CD14-positive monocyte (primary cell): ENCODE measurements at regions not wholly inside any gene's neighbourhood (a gene's known extent, or its start where the extent isn't known, plus 50 kb on each side); places are given as distances from the start of the nearest gene placed in this dataset.

Experiments used
- DNase-seq, 3 donors: peaks; one replicate each; pipeline ENCODE4 v3.0.0-alpha.2; 2011 to 2022
- H2AFZ ChIP-seq: 2 replicates; pipeline ENCODE4 v1.6.0; 2012; ENCODE audit warnings: mild to moderate bottlenecking, low read depth, low read length, inconsistent platforms; ENCODE audit not compliant: insufficient read depth, poor library complexity, severe bottlenecking
- H3K27ac ChIP-seq, 2 donors: 1 replicate in 1 of 2; 2 replicates in 1 of 2; pipeline ENCODE4 v1.5.1; 2012 to 2013; ENCODE audit warnings: low read length in 2 of 2, control low read depth in 1 of 2, inconsistent platforms in 1 of 2, low read depth in 1 of 2, mild to moderate bottlenecking in 1 of 2
- H3K27me3 ChIP-seq, 2 donors: one replicate each; pipeline versions ENCODE4 v1.6.0 to v1.6.1; 2011 to 2013; ENCODE audit warnings: low read length in 2 of 2; ENCODE audit not compliant: control insufficient read depth in 2 of 2, insufficient read depth in 2 of 2
- H3K36me3 ChIP-seq, 2 donors: replicated peaks in 1 of 2; 1 replicate in 1 of 2; 2 replicates in 1 of 2; pipeline versions ENCODE4 v1.5.1 to v1.6.1; 2012 to 2013; ENCODE audit warnings: low read length in 2 of 2, control low read depth in 1 of 2, inconsistent platforms in 1 of 2, mild to moderate bottlenecking in 1 of 2; ENCODE audit not compliant: insufficient read depth in 2 of 2, control insufficient read depth in 1 of 2
- H3K4me1 ChIP-seq, 2 donors: 1 replicate in 1 of 2; 2 replicates in 1 of 2; pipeline versions ENCODE4 v1.5.1 to v1.6.1; 2012 to 2013; ENCODE audit warnings: low read length in 2 of 2, control low read depth in 1 of 2, inconsistent platforms in 1 of 2, mild to moderate bottlenecking in 1 of 2, moderate library complexity in 1 of 2; ENCODE audit not compliant: insufficient read depth in 2 of 2, control insufficient read depth in 1 of 2
- H3K4me2 ChIP-seq: replicated peaks from 2 replicates; pipeline ENCODE3; 2012; ENCODE audit warnings: low read length, moderate library complexity, mild to moderate bottlenecking; ENCODE audit not compliant: poor library complexity, severe bottlenecking; ENCODE audit errors: extremely low read depth
- H3K4me3 ChIP-seq, 3 experiments: fragments of 200-600 bp in 1 of 3; sonication (generic) in 1 of 3; replicated peaks in 1 of 3; 1 replicate in 2 of 3; 2 replicates in 1 of 3; pipeline ENCODE4 v1.5.1; 2011 to 2013; ENCODE audit warnings: low read length in 3 of 3, mild to moderate bottlenecking in 3 of 3, control low read depth in 2 of 3, low read depth in 2 of 3, inconsistent platforms in 1 of 3, moderate library complexity in 1 of 3
- H3K79me2 ChIP-seq: 2 replicates; pipeline ENCODE4 v1.6.0; 2012; ENCODE audit warnings: mild to moderate bottlenecking, control low read depth, inconsistent platforms, low read length, moderate library complexity; ENCODE audit not compliant: insufficient read depth
- H3K9ac ChIP-seq: 2 replicates; pipeline ENCODE4 v1.6.0; 2017; ENCODE audit warnings: low read length, mild to moderate bottlenecking; ENCODE audit not compliant: insufficient read depth, poor library complexity, severe bottlenecking
- H3K9me3 ChIP-seq, 2 donors: replicated peaks in 1 of 2; 1 replicate in 1 of 2; 2 replicates in 1 of 2; pipeline versions ENCODE4 v1.5.1 to v1.6.1; 2012 to 2013; ENCODE audit warnings: low read length in 2 of 2, control low read depth in 1 of 2; ENCODE audit not compliant: control insufficient read depth in 1 of 2, insufficient read depth in 1 of 2
- H4K20me1 ChIP-seq: 2 replicates; pipeline ENCODE4 v1.6.0; 2012; ENCODE audit warnings: mild to moderate bottlenecking, low read length, control low read depth, moderate library complexity; ENCODE audit not compliant: insufficient read depth
- H3K27ac Mint-ChIP-seq, 7 donors: one replicate each; pipeline ENCODE4 v1.8.0; 2020; ENCODE audit warnings: mild to moderate bottlenecking in 7 of 7, mixed read lengths in 7 of 7, moderate library complexity in 6 of 7, inconsistent platforms in 2 of 7
- H3K27me3 Mint-ChIP-seq, 3 donors: one replicate each; pipeline ENCODE4 v1.8.0; 2021 to 2022; ENCODE audit warnings: low read depth in 3 of 3, mild to moderate bottlenecking in 3 of 3, mixed read lengths in 3 of 3, moderate library complexity in 3 of 3, inconsistent platforms in 1 of 3
- H3K36me3 Mint-ChIP-seq, 2 donors: one replicate each; pipeline ENCODE4 v1.8.0; 2020; ENCODE audit warnings: mixed read lengths in 2 of 2, inconsistent platforms in 1 of 2, mild to moderate bottlenecking in 1 of 2
- H3K4me1 Mint-ChIP-seq: one replicate; pipeline ENCODE4 v1.8.0; 2020; ENCODE audit warnings: mild to moderate bottlenecking, mixed read lengths
- H3K4me3 Mint-ChIP-seq, 2 donors: one replicate each; pipeline ENCODE4 v1.8.0; 2020; ENCODE audit warnings: mild to moderate bottlenecking in 2 of 2, mixed read lengths in 2 of 2, moderate library complexity in 1 of 2
- H3K9me3 Mint-ChIP-seq, 7 donors: one replicate each; pipeline ENCODE4 v1.8.0; 2020 to 2022; ENCODE audit warnings: mixed read lengths in 7 of 7, mild to moderate bottlenecking in 6 of 7, moderate library complexity in 6 of 7, inconsistent platforms in 2 of 7
- WGBS: methylation state at CpG from one replicate; pipeline ENCODE4 v1.1.5; 2013; ENCODE audit warnings: missing lambda C conversion rate; ENCODE audit not compliant: insufficient coverage; 5-methylcytosine and 5-hydroxymethylcytosine counted together
- intact Hi-C, 2 donors: fragments of 100-400 bp; cut with micrococcal nuclease; formaldehyde crosslinking; loops; one replicate each; pipeline versions ENCODE4 v1.15.0 to v1.15.1; 2023
- TF ChIP-seq, protein P1 (sequence below): fragments of 200-600 bp; IDR thresholded peaks from one replicate; pipeline ENCODE4 v1.8.0; 2022; ENCODE audit warnings: antibody characterized with exemption, mild to moderate bottlenecking

GRCh38 chr12:78534311-78534710 lies 330.3 kb upstream of the SYT1 start:
- H3K4me3 Mint-ChIP-seq: no peak overlapping the region
- H3K9ac ChIP-seq: no peak overlapping the region
- DNase-seq: no peak
- no peak overlapping the region for H3K27ac Mint-ChIP-seq
- H3K27me3 ChIP-seq: no peaks in the 10 kb centered on the region
- H3K4me2 ChIP-seq: no peak overlapping the region
- H3K36me3 ChIP-seq: no peaks in the 10 kb centered on the region
- H4K20me1 ChIP-seq: no peaks in the 10 kb centered on the region
- intact Hi-C loops: no loop called here
- no CpG with 5 or more reads among the region's 1 CpG for WGBS
- no peak overlapping the region for H3K27ac ChIP-seq
- H2AFZ ChIP-seq: no peak overlapping the region
- no peaks in the 10 kb centered on the region for H3K36me3 Mint-ChIP-seq
- H3K27me3 Mint-ChIP-seq: peaks cover 0 to 1% (median 0%) of the 10 kb centered on the region in 3 donors
- no peaks in the 10 kb centered on the region for H3K4me1 ChIP-seq
- no peaks in the 10 kb centered on the region for H3K79me2 ChIP-seq
- H3K9me3 Mint-ChIP-seq: no peaks in the 10 kb centered on the region
- H3K4me3 ChIP-seq: no peak overlapping the region
- H3K9me3 ChIP-seq: no peaks in the 10 kb centered on the region
- TF ChIP-seq, protein P1, sequence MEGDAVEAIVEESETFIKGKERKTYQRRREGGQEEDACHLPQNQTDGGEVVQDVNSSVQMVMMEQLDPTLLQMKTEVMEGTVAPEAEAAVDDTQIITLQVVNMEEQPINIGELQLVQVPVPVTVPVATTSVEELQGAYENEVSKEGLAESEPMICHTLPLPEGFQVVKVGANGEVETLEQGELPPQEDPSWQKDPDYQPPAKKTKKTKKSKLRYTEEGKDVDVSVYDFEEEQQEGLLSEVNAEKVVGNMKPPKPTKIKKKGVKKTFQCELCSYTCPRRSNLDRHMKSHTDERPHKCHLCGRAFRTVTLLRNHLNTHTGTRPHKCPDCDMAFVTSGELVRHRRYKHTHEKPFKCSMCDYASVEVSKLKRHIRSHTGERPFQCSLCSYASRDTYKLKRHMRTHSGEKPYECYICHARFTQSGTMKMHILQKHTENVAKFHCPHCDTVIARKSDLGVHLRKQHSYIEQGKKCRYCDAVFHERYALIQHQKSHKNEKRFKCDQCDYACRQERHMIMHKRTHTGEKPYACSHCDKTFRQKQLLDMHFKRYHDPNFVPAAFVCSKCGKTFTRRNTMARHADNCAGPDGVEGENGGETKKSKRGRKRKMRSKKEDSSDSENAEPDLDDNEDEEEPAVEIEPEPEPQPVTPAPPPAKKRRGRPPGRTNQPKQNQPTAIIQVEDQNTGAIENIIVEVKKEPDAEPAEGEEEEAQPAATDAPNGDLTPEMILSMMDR: no peak
- H3K4me1 Mint-ChIP-seq: no peaks in the 10 kb centered on the region

DNA sequence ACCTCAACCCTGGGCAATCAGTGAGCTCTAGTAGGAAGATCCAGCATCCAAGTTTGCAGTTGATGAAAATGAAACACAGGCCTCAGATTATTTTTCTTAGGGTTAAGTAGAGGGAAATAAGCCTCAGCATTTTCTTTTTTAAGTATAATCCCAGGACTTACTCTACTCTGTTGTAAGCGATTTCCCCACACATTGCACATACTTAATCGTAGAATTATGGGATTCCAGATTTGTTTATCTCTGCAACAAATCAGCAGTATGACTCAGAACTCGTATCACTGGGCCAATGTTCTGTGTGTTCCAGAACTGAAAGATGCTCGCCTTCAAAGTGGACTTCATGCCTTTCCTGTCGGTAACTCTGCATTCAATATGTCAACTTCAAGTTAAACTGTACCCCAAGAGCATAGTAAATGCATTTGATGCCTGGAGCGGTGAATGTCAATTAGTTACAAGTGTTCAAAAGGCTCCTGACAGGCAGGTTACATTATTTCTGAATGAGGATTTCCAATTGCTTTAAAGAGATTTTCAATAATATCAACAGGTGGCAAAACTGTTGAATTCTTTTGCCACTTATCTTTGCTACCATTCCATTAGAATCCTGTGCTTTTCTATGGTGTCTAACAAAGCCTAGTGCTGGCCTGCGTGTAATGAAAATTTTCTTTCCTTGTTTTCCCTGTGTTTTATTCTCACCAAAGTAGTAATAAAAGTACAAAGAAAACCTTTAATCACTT lies 323.8 kb upstream of the SYT1 start:
- H3K27me3 Mint-ChIP-seq: no peaks in the 10 kb centered on the region
- intact Hi-C loops: no loop called here
- no peaks in the 10 kb centered on the region for H3K9me3 Mint-ChIP-seq
- H3K9ac ChIP-seq: no peak overlapping the region
- H2AFZ ChIP-seq: no peak overlapping the region
- no peak for DNase-seq
- H3K4me2 ChIP-seq: no peak overlapping the region
- TF ChIP-seq, protein P1: no peak
- H4K20me1 ChIP-seq: no peaks in the 10 kb centered on the region
- H3K27me3 ChIP-seq: no peaks in the 10 kb centered on the region
- H3K4me3 ChIP-seq: no peak overlapping the region
- no peak overlapping the region for H3K27ac Mint-ChIP-seq
- no peaks in the 10 kb centered on the region for H3K4me1 ChIP-seq
- H3K4me3 Mint-ChIP-seq: no peak overlapping the region
- no peak overlapping the region for H3K27ac ChIP-seq
- H3K9me3 ChIP-seq: no peaks in the 10 kb centered on the region
- H3K36me3 Mint-ChIP-seq: no peaks in the 10 kb centered on the region
- WGBS: 100% methylated on average over 2 of the region's 7 CpGs
- H3K4me1 Mint-ChIP-seq: no peaks in the 10 kb centered on the region
- H3K36me3 ChIP-seq: no peaks in the 10 kb centered on the region
- H3K79me2 ChIP-seq: no peaks in the 10 kb centered on the region
